T-helper 2 cell (primary cell): ENCODE measurements at regions not wholly inside any gene's neighbourhood (a gene's known extent, or its start where the extent isn't known, plus 50 kb on each side); places are given as distances from the start of the nearest gene placed in this dataset.

ENCODE experiments used
- DNase-seq, 5 experiments: peaks; one replicate each; pipeline versions ENCODE4 v3.0.0 to v3.0.0-alpha.2; 2012 to 2022

GRCh38 chr3:5071061-5071460 lies 51.0 kb upstream of the ARL8B start:
- DNase-seq, result peak in 1 of 5 experiments; percentile 7

- DNase-seq, result no peak
Measured at GRCh38 chr3:5072100-5072816, 49.8 kb upstream of the ARL8B start.
